ENCODE measurements at regions not wholly inside any gene's neighbourhood (a gene's known extent, or its start where the extent isn't known, plus 50 kb on each side); places are given as distances from the start of the nearest gene placed in this dataset.
"Not testable (repeated sequence)": the region's sequence is repeated elsewhere in the genome, so short reads cannot be mapped to it uniquely, and the experiment has no call there.

DNA sequence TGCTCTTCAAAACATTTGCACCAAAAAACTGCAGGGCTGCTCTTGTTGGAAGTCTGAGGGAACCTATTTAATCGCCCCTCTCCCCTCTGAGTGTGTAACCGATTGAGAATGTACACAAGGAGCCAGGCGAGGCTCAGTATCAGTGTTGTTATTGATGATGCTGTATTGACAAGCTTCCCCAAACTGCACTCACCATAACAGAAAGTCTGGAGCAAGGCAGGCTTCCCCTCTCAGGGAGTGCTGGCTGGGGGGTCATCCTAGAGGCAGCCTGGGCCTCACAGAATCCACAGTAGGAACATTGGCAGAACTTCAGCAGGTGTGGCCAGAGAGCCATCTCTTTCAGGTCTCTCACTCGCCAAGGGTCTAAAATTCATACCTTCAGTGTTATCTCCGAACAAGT is 58.1 kb upstream of the TUNAR start:
- no peak for DNase-seq (ENCODE audit: low read depth)

- no peak for DNase-seq (ENCODE audit: low read depth)
Observed at GRCh38 chr14:95817271-95817670, 59.4 kb upstream of the TUNAR start.

- no peak for DNase-seq (ENCODE audit: low read depth)
Observed at GRCh38 chr14:95816539-95816938, 60.1 kb upstream of the TUNAR start.

DNA sequence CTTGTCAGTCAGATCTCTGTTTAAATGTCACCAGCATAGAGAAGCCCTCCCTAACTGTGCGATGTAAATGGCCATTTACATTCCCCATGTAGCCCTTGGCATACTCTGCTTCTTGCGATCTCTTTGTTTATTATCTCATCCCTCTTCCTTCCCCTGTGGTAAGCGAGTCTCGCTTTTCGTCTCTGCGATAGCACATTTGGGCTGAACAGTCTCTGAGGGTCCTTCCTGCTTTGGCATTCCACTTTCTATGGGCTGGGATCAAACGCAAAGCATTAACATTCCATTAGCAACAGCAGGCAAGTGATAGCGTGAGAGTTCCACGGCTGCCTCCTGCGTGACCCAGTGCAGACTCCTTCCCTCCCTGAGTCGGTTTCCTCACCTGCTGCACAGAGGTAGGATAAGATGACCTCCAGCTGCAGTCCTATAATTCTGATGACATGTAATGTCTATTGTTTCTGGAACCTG is 61.4 kb upstream of the TUNAR start:
- no peak for DNase-seq (ENCODE audit: low read depth)

GRCh38 chr14:95814363-95815225 is 62.0 kb upstream of the TUNAR start:
- no peak for DNase-seq (ENCODE audit: low read depth)

GRCh38 chr14:95811813-95812212 is 64.8 kb upstream of the TUNAR start:
- no peak for DNase-seq (ENCODE audit: low read depth)

- DNase-seq (ENCODE audit: low read depth): no peak
Observed at GRCh38 chr14:95808371-95808770, 68.3 kb upstream of the TUNAR start.

DNA sequence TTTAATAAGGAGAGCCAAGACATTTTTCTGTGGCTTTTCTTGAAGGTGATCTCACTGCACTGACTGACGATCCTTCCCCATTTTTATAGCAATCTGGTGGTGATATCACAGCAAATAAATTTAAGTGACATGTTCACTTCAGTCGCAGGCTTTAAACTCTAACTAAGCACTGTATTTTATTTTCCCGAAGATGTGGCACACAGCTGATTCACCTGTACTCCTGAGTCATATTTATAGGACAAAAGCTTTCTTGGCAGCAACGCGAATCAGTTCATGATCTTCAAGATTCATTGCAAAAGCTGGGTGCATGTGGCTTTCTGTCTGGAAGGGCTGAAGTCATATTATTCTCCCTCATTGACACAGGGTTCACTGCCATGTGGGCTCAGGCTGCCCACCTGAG is 79.8 kb upstream of the TUNAR start:
- no peak for DNase-seq (ENCODE audit: low read depth)

- no peak for DNase-seq (ENCODE audit: low read depth)
Observed at GRCh38 chr14:95787941-95788340, 74.0 kb upstream of the TCL1A start.

DNA sequence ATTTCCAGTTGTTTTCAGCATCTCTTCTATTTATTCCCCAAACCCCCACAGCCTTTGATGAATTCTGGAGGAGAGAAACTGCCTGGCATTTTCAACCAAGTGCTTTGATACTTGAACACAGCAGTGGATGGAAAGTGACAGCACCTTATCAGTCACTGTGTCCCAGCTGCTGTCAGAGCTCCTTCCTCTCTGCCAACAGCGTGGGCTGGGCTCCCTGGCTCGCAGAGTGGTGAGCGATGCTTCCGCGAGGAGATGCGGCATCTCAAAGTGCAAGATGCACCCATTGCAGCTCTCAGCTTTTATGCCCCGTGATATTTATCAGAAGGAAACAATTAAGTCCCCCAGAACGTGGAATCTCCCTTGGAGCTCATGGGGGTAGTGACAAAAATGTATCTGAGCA is 72.6 kb upstream of the TCL1A start:
- no peak for DNase-seq (ENCODE audit: low read depth)

GRCh38 chr14:95784137-95784536 is 70.2 kb upstream of the TCL1A start:
- DNase-seq (ENCODE audit: low read depth): no peak

- no peak for DNase-seq (ENCODE audit: low read depth)
Observed at GRCh38 chr14:95776798-95777534, 63.0 kb upstream of the TCL1A start.

DNA sequence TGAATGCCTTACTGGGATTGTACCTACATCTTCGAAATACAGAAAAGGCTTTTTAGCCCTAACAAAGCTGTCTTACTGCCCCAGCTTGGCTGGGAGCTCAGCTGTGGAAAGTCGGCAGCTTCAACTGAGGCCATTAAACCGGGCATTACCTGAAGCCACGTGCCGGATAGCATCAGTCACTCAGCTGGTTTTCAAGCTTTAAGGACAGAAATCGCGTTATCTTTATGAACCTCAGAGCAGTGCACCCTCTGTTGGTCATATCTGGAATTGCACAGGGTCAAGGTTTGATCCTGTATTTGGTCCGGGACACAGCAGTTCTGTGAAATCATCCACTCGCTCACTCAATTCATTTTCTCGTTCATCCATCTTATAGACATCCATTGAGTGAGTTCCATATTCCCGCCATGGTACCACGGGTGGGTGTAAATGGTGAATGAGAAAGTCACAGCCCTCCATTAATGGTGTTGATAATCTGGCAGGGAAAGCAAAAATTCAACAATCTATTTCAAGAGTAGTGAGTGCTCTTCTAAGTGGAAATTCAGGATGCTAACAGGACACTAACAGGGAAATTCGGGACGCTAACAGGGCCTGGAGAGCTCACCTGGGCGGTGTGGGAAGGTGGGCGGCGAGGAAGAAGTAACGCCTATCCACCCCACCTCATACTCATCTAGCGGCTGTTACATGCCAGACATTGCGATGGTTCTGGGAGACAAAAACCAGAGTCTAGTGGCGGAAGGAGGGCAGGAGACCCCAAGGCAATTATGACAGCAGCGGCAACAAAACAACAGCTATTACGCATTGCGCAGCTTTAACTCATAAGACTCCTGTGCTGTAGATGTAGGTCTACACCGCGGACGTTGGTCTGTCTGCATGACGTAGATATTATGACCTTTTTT is 60.6 kb upstream of the TCL1A start:
- peak; percentile 22 for DNase-seq (ENCODE audit: low read depth)

DNA sequence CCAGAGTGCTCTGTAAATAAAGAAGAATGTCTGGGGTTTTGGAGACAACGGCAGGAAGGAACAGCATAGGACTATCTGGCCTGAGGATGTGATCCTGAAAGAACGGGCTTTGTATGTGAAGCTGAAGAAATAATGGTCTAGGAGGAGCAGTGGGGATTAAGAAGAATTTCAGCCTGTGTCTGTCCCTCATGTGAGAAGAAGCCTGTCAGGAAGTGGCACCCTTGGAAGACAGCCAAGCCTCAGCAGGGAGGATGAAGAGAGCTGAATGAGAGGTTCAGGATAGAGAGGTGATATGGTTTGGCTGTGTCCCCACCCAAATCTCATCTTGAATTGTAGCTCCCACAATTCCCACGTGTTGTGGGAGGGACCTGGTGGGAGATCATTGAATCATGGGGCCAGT is 56.9 kb upstream of the TCL1A start:
- no peak for DNase-seq (ENCODE audit: low read depth)

DNA sequence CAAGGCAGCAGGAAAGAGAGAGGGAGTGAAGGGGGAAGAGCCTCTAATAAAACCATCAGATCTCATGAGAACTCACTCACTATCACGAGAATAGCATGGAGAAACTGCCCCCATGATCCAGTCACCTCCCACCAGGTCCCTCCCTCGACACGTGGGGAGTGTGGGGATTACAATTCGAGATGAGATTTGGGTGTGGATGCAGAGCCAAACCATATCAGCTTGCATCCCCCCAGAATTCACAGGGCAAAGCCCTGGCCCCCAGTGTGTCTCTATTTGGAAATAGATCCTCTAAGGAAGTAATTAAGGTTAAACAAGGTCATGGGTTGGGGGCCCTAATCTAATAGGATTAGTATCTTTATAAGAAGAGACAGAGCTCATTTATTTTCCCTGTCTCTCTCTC is 56.1 kb upstream of the TCL1A start:
- DNase-seq (ENCODE audit: low read depth): no peak

DNA sequence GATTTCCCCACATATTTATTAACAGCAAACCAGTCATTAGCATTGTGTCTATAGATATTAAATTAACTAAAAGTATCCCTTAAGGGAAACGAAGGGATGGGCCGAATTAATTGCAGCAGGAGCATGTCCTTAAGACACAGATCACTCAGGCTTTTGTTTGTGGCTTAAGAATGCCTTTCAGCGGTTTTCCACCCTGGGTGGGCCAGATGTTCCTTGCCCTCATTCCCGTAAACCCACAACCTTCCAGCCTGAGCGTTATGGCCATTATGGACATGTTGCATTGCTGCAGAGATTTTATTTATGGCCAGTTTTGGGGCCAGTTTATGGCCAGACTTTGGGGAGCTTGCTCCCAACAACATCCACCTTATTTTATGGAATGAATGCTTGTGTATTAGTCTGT is 55.5 kb upstream of the TCL1A start:
- not testable (repeated sequence) for DNase-seq (ENCODE audit: low read depth)

- no peak for DNase-seq (ENCODE audit: low read depth)
Observed at GRCh38 chr14:95765051-95765450, 51.1 kb upstream of the TCL1A start.

- DNase-seq (ENCODE audit: low read depth): no peak
Observed at GRCh38 chr14:95763875-95764274, 50.0 kb upstream of the TCL1A start.

Data from HS-27A (cell line).